Activated CD4-positive, alpha-beta memory T cell treated with anti-CD3 and anti-CD28 coated beads, Interleukin-2, amount 10 ng/mL, durations not matched to agents 7 days and 5 days (primary cell): ENCODE measurements at regions not wholly inside any gene's neighbourhood (a gene's known extent, or its start where the extent isn't known, plus 50 kb on each side); places are given as distances from the start of the nearest gene placed in this dataset.

Source experiments
- CTCF ChIA-PET: fragments of 350-600 bp; sonication (Branson Sonifier 250); formaldehyde crosslinking; loops from one replicate; lab custom pipeline; 2021; ENCODE audit warnings: antibody characterized with exemption, inconsistent platforms; lab: Charles Lee
- POLR2A ChIA-PET: fragments of 350-600 bp; sonication (Branson Sonifier 250); formaldehyde crosslinking; loops from one replicate; lab custom pipeline; 2021; ENCODE audit warnings: antibody characterized with exemption; lab: Charles Lee
- DNase-seq: peaks from one replicate; pipeline ENCODE4 v3.0.0-alpha.2; 2020
- H3K27ac Mint-ChIP-seq: one replicate; pipeline ENCODE4 v1.8.0; 2021; ENCODE audit warnings: mild to moderate bottlenecking, mixed read lengths
- H3K27me3 Mint-ChIP-seq: one replicate; pipeline ENCODE4 v1.8.0; 2021; ENCODE audit warnings: mixed read lengths
- H3K36me3 Mint-ChIP-seq: one replicate; pipeline ENCODE4 v1.8.0; 2021; ENCODE audit warnings: low read depth, mixed read lengths
- H3K4me1 Mint-ChIP-seq: one replicate; pipeline ENCODE4 v1.8.0; 2021; ENCODE audit warnings: mixed read lengths
- H3K4me3 Mint-ChIP-seq: one replicate; pipeline ENCODE4 v1.8.0; 2021; ENCODE audit warnings: mild to moderate bottlenecking, mixed read lengths
- H3K9me3 Mint-ChIP-seq: one replicate; pipeline ENCODE4 v1.8.0; 2021; ENCODE audit warnings: mixed read lengths

- Mint-ChIP-seq H3K27ac (no peak overlapping the region), H3K27me3 (peaks cover 11% of the 10 kb centered on the region)
Measured at GRCh38 chr1:78715181-78715661, 65.6 kb downstream of the IFI44 start.

DNA sequence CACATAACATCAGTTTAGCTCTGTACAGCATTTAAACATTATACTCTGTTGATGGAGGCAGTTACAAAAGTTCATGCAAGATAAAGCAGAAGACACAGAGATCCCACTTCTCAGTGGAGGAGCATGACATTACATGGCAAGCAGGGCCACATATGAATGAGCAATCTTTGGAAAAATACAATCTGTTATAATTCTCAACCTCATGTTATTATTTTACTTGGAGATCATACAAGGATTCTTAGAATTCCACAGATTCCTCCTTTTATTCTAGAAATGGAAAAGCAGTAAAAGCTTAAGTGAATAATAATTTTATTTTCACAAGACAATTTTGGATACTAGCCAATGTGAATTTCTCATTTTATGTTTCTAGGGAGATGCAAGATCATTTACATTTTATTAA is 66.6 kb downstream of the IFI44 start:
- POLR2A ChIA-PET = no interaction called here

More at GRCh38 chr1:78715181-78715661, 65.6 kb downstream of the IFI44 start:
- DNase-seq = no peak
- H3K36me3 Mint-ChIP-seq = no peaks in the 10 kb centered on the region
- POLR2A ChIA-PET = interaction anchor here (0.7 kb wide), 1 partner anchor 18 kb away, joined by 3 read pairs; no protein-coding TSS in a partner anchor
- no peak overlapping the region for H3K4me3 Mint-ChIP-seq
- no peaks in the 10 kb centered on the region for H3K9me3 Mint-ChIP-seq
- CTCF ChIA-PET = no interaction called here
- no peaks in the 10 kb centered on the region for H3K4me1 Mint-ChIP-seq

DNA sequence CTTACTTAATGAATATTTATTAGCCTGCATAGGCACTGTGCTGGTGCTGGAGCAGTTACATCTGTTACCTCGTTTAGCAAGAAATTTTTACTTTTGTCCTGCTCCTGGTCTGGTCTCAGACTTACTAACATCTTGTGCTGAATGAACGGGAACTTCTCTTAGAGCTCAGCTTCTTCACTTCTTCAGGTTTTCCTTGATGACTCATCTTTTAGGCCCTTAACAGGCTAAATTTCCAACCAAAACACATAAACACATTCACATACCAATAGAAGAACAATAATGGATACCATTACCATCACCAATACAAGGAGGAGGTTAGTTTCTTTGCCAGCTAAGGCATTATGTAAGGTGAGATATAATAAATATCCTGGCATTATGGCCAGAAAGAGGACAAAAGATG is 68.9 kb downstream of the IFI44 start:
- CTCF ChIA-PET = no interaction called here
- Mint-ChIP-seq H3K4me1 (no peaks in the 10 kb centered on the region), H3K4me3 (no peak overlapping the region), H3K27ac (no peak overlapping the region), H3K27me3 (peaks cover 13% of the 10 kb centered on the region), H3K36me3 (no peaks in the 10 kb centered on the region), H3K9me3 (no peaks in the 10 kb centered on the region)
- no peak for DNase-seq
- POLR2A ChIA-PET = no interaction called here

More for the DNA sequence above, 66.6 kb downstream of the IFI44 start:
- DNase-seq = no peak
- no peaks in the 10 kb centered on the region for H3K36me3 Mint-ChIP-seq
- CTCF ChIA-PET = no interaction called here
- H3K27ac Mint-ChIP-seq = no peak overlapping the region
- H3K4me3 Mint-ChIP-seq = no peak overlapping the region
- no peaks in the 10 kb centered on the region for H3K4me1 Mint-ChIP-seq
- H3K9me3 Mint-ChIP-seq = no peaks in the 10 kb centered on the region
- H3K27me3 Mint-ChIP-seq = peaks cover 13% of the 10 kb centered on the region

DNA sequence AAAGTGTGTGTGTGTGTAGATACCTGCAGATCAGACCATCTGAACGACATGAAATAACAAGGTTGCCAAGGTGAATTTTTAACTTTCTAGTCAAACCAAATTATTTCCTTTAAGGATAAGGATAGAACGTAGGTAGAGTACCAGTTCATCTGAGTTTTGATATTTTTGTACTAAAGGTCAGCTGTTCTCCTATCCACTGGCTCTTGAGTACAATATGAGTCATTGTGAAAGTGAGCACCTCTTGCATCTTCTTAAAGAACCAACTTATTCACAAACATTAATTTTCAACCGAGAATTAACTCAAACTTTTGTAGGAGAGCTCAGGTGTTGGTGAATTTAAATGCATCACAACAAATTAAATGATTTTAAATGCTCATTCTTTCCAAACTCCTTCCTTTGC is 71.5 kb downstream of the IFI44 start:
- Mint-ChIP-seq H3K4me1 (no peaks in the 10 kb centered on the region), H3K27me3 (peaks cover 14% of the 10 kb centered on the region), H3K27ac (no peak overlapping the region), H3K36me3 (no peaks in the 10 kb centered on the region), H3K9me3 (no peaks in the 10 kb centered on the region), H3K4me3 (no peak overlapping the region)
- no peak for DNase-seq
- CTCF ChIA-PET = no interaction called here
- POLR2A ChIA-PET = no interaction called here

GRCh38 chr1:78722105-78722504 is 72.5 kb downstream of the IFI44 start:
- Mint-ChIP-seq H3K9me3 (no peaks in the 10 kb centered on the region), H3K36me3 (no peaks in the 10 kb centered on the region), H3K4me1 (no peaks in the 10 kb centered on the region), H3K27me3 (peaks cover 14% of the 10 kb centered on the region), H3K27ac (no peak overlapping the region), H3K4me3 (no peak overlapping the region)
- ChIA-PET CTCF (no interaction called here), POLR2A (no interaction called here)
- DNase-seq = no peak

DNA sequence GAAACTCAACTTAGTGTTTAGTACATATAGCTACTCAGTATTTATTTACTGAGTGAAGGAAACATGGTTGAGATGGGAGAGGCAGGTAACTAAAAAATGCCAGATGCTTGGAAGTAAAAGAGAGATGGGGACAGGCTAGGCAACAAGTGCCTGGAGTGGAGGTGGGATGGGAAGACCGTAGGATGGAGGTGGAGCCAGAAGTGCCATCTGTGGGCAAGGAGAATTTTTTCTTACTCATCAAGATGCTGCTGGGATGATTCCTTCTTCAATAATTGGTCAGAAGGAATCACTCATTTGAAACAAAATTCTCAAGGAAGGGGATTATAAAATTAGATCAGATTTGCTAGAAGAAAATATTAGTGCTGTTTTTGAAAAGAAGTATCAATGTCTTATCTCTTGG is 72.9 kb downstream of the IFI44 start:
- ChIA-PET CTCF (no interaction called here), POLR2A (no interaction called here)
- Mint-ChIP-seq H3K4me1 (no peaks in the 10 kb centered on the region), H3K36me3 (no peaks in the 10 kb centered on the region), H3K27ac (no peak overlapping the region), H3K4me3 (no peak overlapping the region), H3K27me3 (peaks cover 14% of the 10 kb centered on the region), H3K9me3 (no peaks in the 10 kb centered on the region)
- DNase-seq = no peak

DNA sequence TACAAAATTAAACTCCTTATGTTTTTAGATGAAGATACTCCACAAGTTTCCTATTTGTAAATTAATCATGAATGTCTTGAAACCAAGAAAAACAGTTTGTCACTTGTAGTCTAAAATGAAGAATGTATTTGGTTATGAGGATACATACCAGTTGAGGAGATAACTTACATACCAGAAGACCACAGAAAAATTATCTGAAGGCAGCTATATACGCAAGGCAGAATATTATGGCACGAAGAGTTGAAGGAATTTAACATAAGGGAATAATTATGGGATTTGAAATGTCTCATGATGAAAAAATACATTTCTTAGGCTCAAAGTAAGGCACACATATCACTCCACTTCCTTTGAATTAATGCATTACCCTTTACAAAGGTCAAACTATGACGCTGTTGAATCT is 73.3 kb downstream of the IFI44 start:
- CTCF ChIA-PET = no interaction called here
- Mint-ChIP-seq H3K9me3 (no peaks in the 10 kb centered on the region), H3K27ac (no peak overlapping the region), H3K4me1 (no peaks in the 10 kb centered on the region), H3K27me3 (peaks cover 11% of the 10 kb centered on the region), H3K4me3 (no peak overlapping the region), H3K36me3 (no peaks in the 10 kb centered on the region)
- POLR2A ChIA-PET = no interaction called here
- no peak for DNase-seq

DNA sequence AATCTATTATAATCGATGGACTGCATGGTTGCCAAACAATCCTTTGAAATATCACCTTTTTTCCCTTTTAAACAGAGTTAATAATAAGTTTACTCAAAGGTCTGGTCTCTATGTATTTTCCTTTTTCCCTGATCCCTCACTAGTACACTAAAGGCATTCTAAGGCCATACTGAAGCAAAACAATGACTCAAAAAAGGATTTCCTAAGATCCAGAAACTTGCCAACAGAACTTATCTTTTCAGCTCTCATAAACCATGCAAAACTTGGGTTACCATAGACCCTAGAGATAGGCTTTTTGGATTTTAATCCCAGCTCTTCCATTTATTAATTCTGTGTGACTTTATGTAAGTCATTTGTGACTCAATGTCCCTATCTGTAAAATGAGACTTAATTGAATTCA is 77.1 kb downstream of the IFI44 start:
- ChIA-PET POLR2A (no interaction called here), CTCF (no interaction called here)
- Mint-ChIP-seq H3K27ac (no peak overlapping the region), H3K27me3 (peaks cover 2% of the 10 kb centered on the region), H3K9me3 (no peaks in the 10 kb centered on the region), H3K4me1 (no peaks in the 10 kb centered on the region), H3K4me3 (no peak overlapping the region), H3K36me3 (no peaks in the 10 kb centered on the region)
- no peak for DNase-seq

DNA sequence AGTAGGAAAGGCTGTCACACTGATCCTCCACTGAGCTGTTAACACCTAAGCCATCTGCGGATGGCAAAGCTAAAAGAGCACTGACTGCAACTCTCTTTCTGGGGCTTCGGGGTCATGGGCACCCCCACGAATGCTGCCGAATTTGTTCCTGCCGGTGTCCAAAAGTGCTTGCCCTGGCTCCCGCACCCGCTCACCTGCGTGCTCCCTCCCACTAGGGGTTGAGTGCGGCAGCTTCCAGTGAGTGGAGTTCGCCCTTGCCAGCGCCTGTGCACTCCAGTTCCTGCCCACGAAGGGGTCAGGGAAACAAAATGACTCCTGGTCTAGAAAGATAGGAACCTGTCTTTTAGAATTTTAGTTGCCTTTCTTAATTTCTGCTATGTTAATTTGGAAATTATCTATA is 78.7 kb downstream of the IFI44 start:
- Mint-ChIP-seq H3K36me3 (no peaks in the 10 kb centered on the region), H3K4me3 (no peak overlapping the region), H3K27me3 (peaks cover 2% of the 10 kb centered on the region), H3K9me3 (no peaks in the 10 kb centered on the region), H3K27ac (no peak overlapping the region), H3K4me1 (no peaks in the 10 kb centered on the region)
- POLR2A ChIA-PET = no interaction called here
- CTCF ChIA-PET = no interaction called here
- no peak for DNase-seq

DNA sequence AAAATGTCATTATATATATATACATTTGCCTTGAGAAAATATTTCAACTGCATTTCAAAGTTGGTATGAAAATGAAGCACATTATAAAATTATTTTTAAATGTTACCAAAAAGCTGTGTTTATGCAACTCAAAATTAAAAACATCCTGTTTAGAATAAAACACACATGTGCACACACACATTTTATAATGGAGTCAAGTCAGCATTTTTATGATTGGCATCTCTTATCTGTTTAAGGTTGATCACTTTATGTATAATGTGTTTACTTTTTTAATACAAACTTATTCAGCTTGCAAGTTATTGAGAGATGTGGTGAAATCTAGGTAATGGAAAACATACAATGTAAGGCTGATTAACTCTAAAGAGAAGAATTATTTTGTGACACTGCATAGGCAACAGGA is 80.4 kb downstream of the IFI44 start:
- no peaks in the 10 kb centered on the region for H3K36me3 Mint-ChIP-seq
- H3K9me3 Mint-ChIP-seq = no peaks in the 10 kb centered on the region
- H3K4me1 Mint-ChIP-seq = no peaks in the 10 kb centered on the region
- CTCF ChIA-PET = no interaction called here
- no peak for DNase-seq
- H3K27ac Mint-ChIP-seq = no peak overlapping the region
- POLR2A ChIA-PET = no interaction called here
- H3K27me3 Mint-ChIP-seq = peaks cover 2% of the 10 kb centered on the region
- H3K4me3 Mint-ChIP-seq = no peak overlapping the region

- POLR2A ChIA-PET = no interaction called here
- no peaks in the 10 kb centered on the region for H3K36me3 Mint-ChIP-seq
- CTCF ChIA-PET = no interaction called here
Measured at GRCh38 chr1:78731674-78732073, 82.0 kb downstream of the IFI44 start.

GRCh38 chr1:78737241-78737640 is 87.6 kb downstream of the IFI44 start:
- no peak overlapping the region for H3K4me3 Mint-ChIP-seq
- POLR2A ChIA-PET = no interaction called here

More at GRCh38 chr1:78731674-78732073, 82.0 kb downstream of the IFI44 start:
- no peaks in the 10 kb centered on the region for H3K9me3 Mint-ChIP-seq
- no peak for DNase-seq
- H3K4me1 Mint-ChIP-seq = no peaks in the 10 kb centered on the region
- no peak overlapping the region for H3K4me3 Mint-ChIP-seq
- no peaks in the 10 kb centered on the region for H3K27me3 Mint-ChIP-seq
- H3K27ac Mint-ChIP-seq = no peak overlapping the region

DNA sequence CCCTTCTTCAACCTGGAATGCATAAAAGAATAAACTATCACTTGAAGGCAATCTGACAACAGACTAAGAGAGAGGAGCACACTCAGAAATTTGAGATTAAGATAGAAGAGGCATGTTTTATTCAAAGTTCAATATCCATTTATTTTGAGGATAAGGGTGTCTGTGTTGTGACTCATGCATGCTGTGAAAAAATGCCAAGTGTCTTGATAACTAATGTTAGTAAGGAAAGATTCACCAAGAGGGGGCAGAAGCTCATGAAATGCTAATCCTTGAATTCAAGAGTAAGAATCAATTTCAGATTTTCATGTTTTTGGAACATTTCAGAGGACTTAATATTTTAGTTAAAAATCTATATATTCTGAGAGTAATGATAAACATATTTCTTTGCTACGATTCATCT is 94.0 kb downstream of the IFI44 start:
- POLR2A ChIA-PET = no interaction called here
- no peaks in the 10 kb centered on the region for H3K9me3 Mint-ChIP-seq
- no peaks in the 10 kb centered on the region for H3K36me3 Mint-ChIP-seq
- no peak overlapping the region for H3K4me3 Mint-ChIP-seq
- no peaks in the 10 kb centered on the region for H3K4me1 Mint-ChIP-seq
- H3K27ac Mint-ChIP-seq = no peak overlapping the region
- no peak for DNase-seq
- CTCF ChIA-PET = no interaction called here
- peaks cover 2% of the 10 kb centered on the region for H3K27me3 Mint-ChIP-seq

More at GRCh38 chr1:78737241-78737640, 87.6 kb downstream of the IFI44 start:
- Mint-ChIP-seq H3K36me3 (no peaks in the 10 kb centered on the region), H3K27me3 (no peaks in the 10 kb centered on the region), H3K4me1 (no peaks in the 10 kb centered on the region), H3K9me3 (no peaks in the 10 kb centered on the region), H3K27ac (no peak overlapping the region)
- DNase-seq = no peak
- CTCF ChIA-PET = no interaction called here

- Mint-ChIP-seq H3K27ac (no peak overlapping the region), H3K27me3 (peaks cover 2% of the 10 kb centered on the region), H3K9me3 (no peaks in the 10 kb centered on the region), H3K36me3 (no peaks in the 10 kb centered on the region), H3K4me1 (no peaks in the 10 kb centered on the region), H3K4me3 (no peak overlapping the region)
- ChIA-PET POLR2A (no interaction called here), CTCF (no interaction called here)
- DNase-seq = no peak
Measured at GRCh38 chr1:78745111-78745510, 95.5 kb downstream of the IFI44 start.
